Stomach smooth muscle (tissue), 2 donors: ENCODE measurements at regions not wholly inside any gene's neighbourhood (a gene's known extent, or its start where the extent isn't known, plus 50 kb on each side); places are given as distances from the start of the nearest gene placed in this dataset.

Source experiments
- H3K27ac ChIP-seq: one replicate; pipeline ENCODE4 v1.7.0; 2013; ENCODE audit warnings: mild to moderate bottlenecking, low read length, inconsistent platforms
- H3K27me3 ChIP-seq, 2 donors: one replicate each; pipeline ENCODE4 v1.7.0; 2013; ENCODE audit warnings: low read length in 2 of 2; ENCODE audit not compliant: insufficient read depth in 2 of 2, control insufficient read depth in 1 of 2
- H3K36me3 ChIP-seq, 2 donors: one replicate each; pipeline ENCODE4 v1.7.0; 2013; ENCODE audit warnings: low read length in 2 of 2; ENCODE audit not compliant: control insufficient read depth in 2 of 2, insufficient read depth in 2 of 2
- H3K4me1 ChIP-seq: one replicate; pipeline ENCODE4 v1.7.0; 2013; ENCODE audit warnings: low read length; ENCODE audit not compliant: control insufficient read depth, insufficient read depth
- H3K4me3 ChIP-seq, 2 donors: one replicate each; pipeline ENCODE4 v1.7.0; 2013; ENCODE audit warnings: low read length in 2 of 2
- H3K9ac ChIP-seq, 2 donors: one replicate each; pipeline ENCODE4 v1.7.0; 2013; ENCODE audit warnings: low read length in 2 of 2, mild to moderate bottlenecking in 1 of 2
- H3K9me3 ChIP-seq, 2 donors: one replicate each; pipeline ENCODE4 v1.7.0; 2013; ENCODE audit warnings: low read length in 2 of 2; ENCODE audit not compliant: control insufficient read depth in 2 of 2
- donor health status: healthy.
- donor health status: Pancreatic carcinoma.

DNA sequence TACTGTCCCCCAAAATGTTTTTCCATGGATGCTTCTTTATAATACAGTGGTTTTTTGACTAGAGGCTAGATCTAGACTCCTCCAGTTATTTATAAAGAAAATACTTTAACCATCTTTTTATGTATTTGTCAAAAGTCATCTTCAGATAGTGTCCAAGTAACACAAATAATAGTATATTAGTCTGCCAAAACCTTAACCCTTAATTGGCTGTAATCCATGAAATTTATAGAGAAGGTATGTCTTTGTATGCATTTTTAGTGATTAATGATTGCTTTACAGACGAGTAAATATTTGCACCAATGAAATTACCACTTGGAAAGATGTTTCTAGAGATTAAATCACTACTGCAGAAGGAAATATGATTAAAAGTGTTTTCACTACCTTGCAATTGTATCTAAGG lies 451.8 kb upstream of the NRXN1 start:
- Histone ChIP-seq H3K27ac (no peak overlapping the region), H3K9me3 (no peaks in the 10 kb centered on the region), H3K36me3 (no peaks in the 10 kb centered on the region), H3K27me3 (no peaks in the 10 kb centered on the region), H3K9ac (no peak overlapping the region), H3K4me3 (no peak overlapping the region), H3K4me1 (no peaks in the 10 kb centered on the region)

DNA sequence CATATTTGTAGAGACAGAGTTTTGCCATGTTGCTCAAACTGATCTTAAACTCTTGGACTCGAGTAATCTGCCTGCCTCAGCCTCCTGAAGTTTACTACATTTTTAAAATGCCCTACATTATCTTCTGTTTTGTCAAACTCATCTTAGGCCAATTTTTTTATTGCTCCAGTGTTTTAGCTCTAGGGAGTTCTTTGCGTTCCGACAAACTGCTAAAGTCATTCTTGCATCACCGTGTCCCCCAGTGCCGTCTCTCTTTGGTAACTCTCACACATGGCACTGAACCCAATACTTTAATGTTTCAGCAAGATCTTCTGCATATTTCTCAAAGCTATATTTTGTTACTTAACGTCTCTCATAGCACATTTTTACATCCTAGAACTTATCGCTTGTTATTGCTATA lies 440.9 kb upstream of the NRXN1 start:
- no peaks in the 10 kb centered on the region for H3K9me3 ChIP-seq
- no peaks in the 10 kb centered on the region for H3K36me3 ChIP-seq
- H3K4me3 ChIP-seq = no peak overlapping the region
- H3K9ac ChIP-seq = no peak overlapping the region
- no peak overlapping the region for H3K27ac ChIP-seq
- H3K4me1 ChIP-seq = no peaks in the 10 kb centered on the region
- H3K27me3 ChIP-seq = no peaks in the 10 kb centered on the region

DNA sequence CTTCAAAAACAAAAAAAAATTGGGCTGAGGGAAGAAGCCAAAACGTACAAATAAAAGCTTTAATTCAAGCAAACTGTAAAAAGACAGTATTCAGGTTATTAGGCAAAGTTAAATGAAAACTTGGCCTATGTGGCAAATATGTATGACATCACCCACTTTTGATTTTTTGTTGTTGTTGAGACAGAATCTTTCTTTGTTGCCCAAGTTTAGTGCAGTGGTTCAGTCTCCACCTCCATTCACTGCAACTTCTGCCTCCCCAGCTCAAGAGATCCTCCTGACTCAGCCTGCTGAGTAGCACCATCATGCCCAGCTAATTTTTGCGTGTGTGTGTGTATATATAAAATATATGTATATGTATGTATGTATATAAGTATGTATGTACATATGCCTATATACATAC lies 440.4 kb upstream of the NRXN1 start:
- Histone ChIP-seq H3K27me3 (no peaks in the 10 kb centered on the region), H3K27ac (no peak overlapping the region), H3K9ac (no peak overlapping the region), H3K36me3 (no peaks in the 10 kb centered on the region), H3K4me1 (no peaks in the 10 kb centered on the region), H3K9me3 (no peaks in the 10 kb centered on the region), H3K4me3 (no peak overlapping the region)

DNA sequence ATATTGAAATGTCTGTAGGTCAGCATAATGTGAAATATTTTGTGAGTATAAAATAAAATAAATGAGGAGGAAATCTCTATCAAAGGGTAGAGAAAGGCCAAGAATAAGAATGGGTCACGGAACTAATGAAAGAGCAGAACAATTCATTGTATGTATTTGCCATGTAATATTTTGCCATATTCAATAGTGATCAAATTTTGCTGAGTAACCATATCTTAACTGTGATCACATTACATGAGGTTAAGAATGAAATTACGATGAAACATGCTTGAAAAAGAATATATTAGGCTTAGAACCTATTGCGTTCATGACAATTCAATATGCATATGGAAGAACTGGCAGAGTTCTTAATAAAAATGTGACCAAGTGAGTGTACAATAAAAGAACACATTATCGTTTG lies 437.2 kb upstream of the NRXN1 start:
- no peak overlapping the region for H3K9ac ChIP-seq
- no peaks in the 10 kb centered on the region for H3K9me3 ChIP-seq
- no peak overlapping the region for H3K27ac ChIP-seq
- H3K4me1 ChIP-seq = no peaks in the 10 kb centered on the region
- no peak overlapping the region for H3K4me3 ChIP-seq
- H3K36me3 ChIP-seq = no peaks in the 10 kb centered on the region
- H3K27me3 ChIP-seq = no peaks in the 10 kb centered on the region

DNA sequence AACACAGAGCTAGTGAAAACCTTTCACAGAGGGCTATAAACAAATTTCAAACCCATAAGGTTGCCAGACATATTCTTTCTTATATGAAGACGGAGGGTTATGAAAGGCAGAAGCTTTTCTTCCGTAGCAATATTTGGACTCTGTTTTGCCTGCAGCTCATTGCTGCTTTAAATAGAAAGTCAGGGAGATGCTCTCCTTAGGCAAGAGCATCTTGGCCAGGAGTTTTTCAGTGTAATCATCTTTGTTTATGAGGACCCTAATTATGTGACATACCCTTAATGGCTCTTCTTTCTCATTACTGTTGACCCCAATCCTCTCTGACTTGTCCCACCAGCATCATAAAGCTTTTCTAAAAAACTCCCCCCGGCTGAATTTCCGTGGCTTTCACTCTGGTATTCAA lies 433.4 kb upstream of the NRXN1 start:
- H3K9me3 ChIP-seq = no peaks in the 10 kb centered on the region
- H3K4me1 ChIP-seq = no peaks in the 10 kb centered on the region
- no peak overlapping the region for H3K9ac ChIP-seq
- H3K27me3 ChIP-seq = no peaks in the 10 kb centered on the region
- no peaks in the 10 kb centered on the region for H3K36me3 ChIP-seq
- H3K4me3 ChIP-seq = no peak overlapping the region
- no peak overlapping the region for H3K27ac ChIP-seq

DNA sequence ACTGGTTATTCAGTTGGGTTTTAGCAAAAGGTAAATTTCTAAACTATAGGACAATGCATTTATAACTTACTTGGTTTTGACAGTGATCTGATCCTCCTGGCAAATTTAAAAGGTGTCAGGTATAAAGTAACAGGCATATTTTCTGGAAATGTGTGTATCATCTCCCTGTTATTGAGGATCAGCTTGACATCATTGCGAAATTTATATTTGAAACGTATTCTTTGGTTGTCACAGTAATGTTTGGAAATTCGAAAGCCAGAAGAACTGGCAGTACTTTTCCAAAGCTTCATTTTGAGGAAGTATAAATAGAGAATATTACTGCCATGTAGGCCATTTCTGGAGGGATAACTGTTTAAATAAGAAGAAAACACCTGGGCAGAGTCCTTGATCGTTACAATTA lies 422.2 kb upstream of the NRXN1 start:
- Histone ChIP-seq H3K27ac (no peak overlapping the region), H3K4me3 (no peak overlapping the region), H3K36me3 (no peaks in the 10 kb centered on the region), H3K27me3 (no peaks in the 10 kb centered on the region), H3K9ac (no peak overlapping the region), H3K4me1 (no peaks in the 10 kb centered on the region), H3K9me3 (no peaks in the 10 kb centered on the region)

DNA sequence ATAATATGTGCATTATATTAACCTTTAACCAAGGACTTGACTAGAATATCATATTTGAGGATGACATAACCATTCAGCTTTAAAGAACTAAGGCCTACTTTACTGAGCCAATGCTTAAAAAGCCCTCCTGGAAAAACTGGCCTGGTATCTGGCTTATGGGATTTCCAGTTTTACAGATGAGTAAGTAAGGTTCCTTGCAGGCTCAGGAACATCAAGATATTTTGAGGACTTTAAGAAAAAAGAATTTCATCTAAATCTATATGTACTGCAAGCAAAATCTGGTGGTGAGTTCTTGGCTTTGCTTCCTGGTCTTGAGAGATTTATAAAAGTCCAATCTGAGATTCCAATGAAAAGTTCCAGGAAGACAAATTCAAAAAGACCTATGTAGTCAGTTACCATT lies 417.0 kb upstream of the NRXN1 start:
- Histone ChIP-seq H3K27ac (no peak overlapping the region), H3K9me3 (no peaks in the 10 kb centered on the region), H3K27me3 (no peaks in the 10 kb centered on the region), H3K4me1 (no peaks in the 10 kb centered on the region), H3K9ac (no peak overlapping the region), H3K36me3 (no peaks in the 10 kb centered on the region), H3K4me3 (no peak overlapping the region)

DNA sequence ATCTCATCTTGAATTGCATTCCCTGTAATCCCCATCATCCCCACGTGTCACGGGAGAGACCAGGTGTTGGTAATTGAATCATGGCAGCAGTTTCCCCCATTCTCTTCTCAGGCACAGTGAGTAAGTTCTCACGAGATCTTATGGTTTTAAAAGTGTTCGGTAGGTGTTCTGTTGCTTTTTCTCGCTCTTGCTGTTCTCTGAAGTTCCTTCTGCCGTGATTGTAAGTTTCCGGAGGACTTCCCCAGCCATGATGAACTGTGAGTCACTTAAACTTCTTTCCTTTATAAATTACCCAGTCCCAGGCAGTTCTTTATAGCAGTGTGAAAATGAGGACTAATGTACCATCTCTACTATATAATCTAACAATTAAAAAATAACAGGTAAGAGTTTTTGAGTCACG lies 409.9 kb upstream of the NRXN1 start:
- Histone ChIP-seq H3K36me3 (no peaks in the 10 kb centered on the region), H3K9me3 (no peaks in the 10 kb centered on the region), H3K4me1 (no peaks in the 10 kb centered on the region), H3K4me3 (no peak overlapping the region), H3K27me3 (no peaks in the 10 kb centered on the region), H3K9ac (no peak overlapping the region), H3K27ac (no peak overlapping the region)

DNA sequence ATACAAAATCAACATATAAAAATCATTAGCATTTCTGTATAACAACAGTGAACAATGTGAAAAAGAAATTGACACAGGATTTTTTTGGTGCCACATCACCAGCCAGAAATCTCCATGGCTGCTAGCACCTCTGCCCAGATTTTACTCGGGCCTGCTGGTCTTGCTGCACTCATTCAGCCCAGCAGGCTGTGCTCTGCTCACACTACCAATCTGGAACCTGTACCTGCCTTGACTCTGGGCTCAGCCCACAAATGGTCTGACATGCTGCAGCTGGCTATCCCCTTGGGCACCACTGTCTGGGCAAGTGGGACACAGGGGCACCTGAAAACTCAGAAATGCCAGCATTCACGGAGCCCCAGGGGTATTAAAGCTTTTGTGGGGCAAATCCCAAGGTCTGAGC lies 392.5 kb upstream of the NRXN1 start:
- no peaks in the 10 kb centered on the region for H3K27me3 ChIP-seq
- H3K4me3 ChIP-seq = no peak overlapping the region
- H3K4me1 ChIP-seq = no peaks in the 10 kb centered on the region
- H3K9me3 ChIP-seq = no peaks in the 10 kb centered on the region
- no peaks in the 10 kb centered on the region for H3K36me3 ChIP-seq
- no peak overlapping the region for H3K9ac ChIP-seq
- H3K27ac ChIP-seq = no peak overlapping the region

DNA sequence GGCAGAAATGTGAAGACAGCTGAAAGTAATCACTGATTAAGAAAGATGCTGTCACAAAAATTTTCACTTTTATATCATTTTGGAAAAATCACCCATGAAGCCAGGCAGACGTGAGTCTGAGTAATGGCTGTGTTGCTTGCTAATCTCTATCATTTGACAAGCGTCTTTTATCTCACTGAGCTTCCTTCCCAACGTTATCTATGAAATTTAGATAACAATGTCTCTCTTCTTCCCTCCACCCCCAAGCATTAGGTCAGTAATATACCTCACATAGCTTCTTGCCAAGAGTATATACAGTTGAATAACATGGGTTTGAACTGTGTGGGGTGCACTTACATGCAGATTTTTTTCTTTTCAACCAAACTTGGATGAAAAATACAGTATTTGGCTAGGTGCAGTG lies 388.6 kb upstream of the NRXN1 start:
- no peaks in the 10 kb centered on the region for H3K36me3 ChIP-seq

DNA sequence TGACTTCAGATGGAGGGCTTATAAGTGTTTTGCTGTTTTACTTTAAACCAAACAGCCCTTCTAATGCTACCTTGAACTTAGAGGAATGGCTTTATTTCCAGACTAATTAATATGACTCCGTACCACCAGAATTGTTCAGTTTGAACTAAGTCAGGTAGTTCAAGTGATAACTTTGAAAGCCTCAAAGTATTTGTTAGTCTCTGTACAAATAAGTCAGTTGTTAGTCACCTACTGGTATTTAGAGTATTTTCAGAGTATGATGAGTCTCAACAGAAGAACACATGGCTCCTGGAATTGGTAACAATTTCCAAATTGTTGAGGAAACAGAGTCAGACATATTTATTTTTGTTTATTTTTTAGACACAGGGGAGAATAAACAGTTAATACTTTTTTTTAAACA lies 381.8 kb upstream of the NRXN1 start:
- Histone ChIP-seq H3K36me3 (no peaks in the 10 kb centered on the region), H3K27me3 (no peaks in the 10 kb centered on the region), H3K9me3 (no peaks in the 10 kb centered on the region), H3K4me3 (no peak overlapping the region), H3K9ac (no peak overlapping the region), H3K27ac (no peak overlapping the region), H3K4me1 (no peaks in the 10 kb centered on the region)

More for the DNA sequence above, 388.6 kb upstream of the NRXN1 start:
- Histone ChIP-seq H3K27ac (no peak overlapping the region), H3K9me3 (no peaks in the 10 kb centered on the region), H3K4me3 (no peak overlapping the region), H3K4me1 (no peaks in the 10 kb centered on the region), H3K9ac (no peak overlapping the region), H3K27me3 (no peaks in the 10 kb centered on the region)

DNA sequence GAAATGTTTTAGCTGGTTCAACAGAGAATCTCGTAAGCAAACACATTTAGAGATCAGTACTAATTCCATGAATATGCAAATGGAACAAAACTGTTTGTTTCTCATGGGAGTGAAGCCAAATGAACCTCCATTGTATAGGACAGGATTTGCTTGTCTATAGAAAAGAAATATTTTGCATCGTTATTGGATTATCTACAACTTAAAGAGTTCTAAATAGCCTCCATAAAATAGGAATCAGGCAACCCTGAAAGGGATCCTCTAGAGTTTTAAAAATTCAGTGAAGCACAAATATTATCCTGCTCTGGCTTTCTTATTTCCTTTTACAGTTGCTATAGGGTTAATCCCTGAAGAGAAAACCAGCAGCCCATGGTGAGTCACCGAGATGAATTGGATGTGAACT lies 378.4 kb upstream of the NRXN1 start:
- no peak overlapping the region for H3K27ac ChIP-seq

More for the DNA sequence above, 378.4 kb upstream of the NRXN1 start:
- Histone ChIP-seq H3K4me1 (no peaks in the 10 kb centered on the region), H3K9me3 (no peaks in the 10 kb centered on the region), H3K9ac (no peak overlapping the region), H3K27me3 (no peaks in the 10 kb centered on the region), H3K36me3 (no peaks in the 10 kb centered on the region), H3K4me3 (no peak overlapping the region)
